G401 (cell line): ENCODE measurements at regions not wholly inside any gene's neighbourhood (a gene's known extent, or its start where the extent isn't known, plus 50 kb on each side); places are given as distances from the start of the nearest gene placed in this dataset.

Experiments
- DNase-seq: peaks from one replicate; pipeline ENCODE4 v3.0.0-alpha.2; 2015; ENCODE audit warnings: low spot score
- in situ Hi-C: cut with HindIII; loops from 2 replicates; pipeline ENCODE4 v1.10.0; 2016; ENCODE audit warnings: low sequenced_read_pairs, mixed read lengths

- in situ Hi-C loops: no loop called here
- no peak for DNase-seq
Observed at GRCh38 chr16:76791151-76791550, 399.8 kb upstream of the MON1B start.

- in situ Hi-C loops: no loop called here
- DNase-seq: no peak
Observed at GRCh38 chr16:76796416-76796815, 394.6 kb upstream of the MON1B start.

GRCh38 chr16:76796978-76797377 is 394.0 kb upstream of the MON1B start:
- DNase-seq: no peak
- in situ Hi-C loops: no loop called here

- in situ Hi-C loops: no loop called here
- DNase-seq: no peak
Observed at GRCh38 chr16:76797457-76797856, 393.5 kb upstream of the MON1B start.

- DNase-seq: no peak
- in situ Hi-C loops: no loop called here
Observed at GRCh38 chr16:76800196-76800595, 390.8 kb upstream of the MON1B start.

GRCh38 chr16:76801357-76801756 is 389.6 kb upstream of the MON1B start:
- DNase-seq: no peak
- in situ Hi-C loops: no loop called here

- in situ Hi-C loops: no loop called here
- no peak for DNase-seq
Observed at GRCh38 chr16:76816475-76816874, 374.5 kb upstream of the MON1B start.

GRCh38 chr16:76818606-76819181 is 372.3 kb upstream of the MON1B start:
- in situ Hi-C loops: no loop called here
- DNase-seq: no peak

- no peak for DNase-seq
- in situ Hi-C loops: no loop called here
Observed at GRCh38 chr16:76819226-76819916, 371.6 kb upstream of the MON1B start.

GRCh38 chr16:76824221-76824620 is 366.8 kb upstream of the MON1B start:
- in situ Hi-C loops: no loop called here
- DNase-seq: no peak

GRCh38 chr16:76824791-76825190 is 366.2 kb upstream of the MON1B start:
- in situ Hi-C loops: no loop called here

GRCh38 chr16:76835339-76835738 is 355.7 kb upstream of the MON1B start:
- DNase-seq: no peak
- in situ Hi-C loops: no loop called here

More at GRCh38 chr16:76824791-76825190, 366.2 kb upstream of the MON1B start:
- no peak for DNase-seq

GRCh38 chr16:76835779-76836300 is 355.1 kb upstream of the MON1B start:
- in situ Hi-C loops: no loop called here
- DNase-seq: no peak

GRCh38 chr16:76837872-76838271 is 353.1 kb upstream of the MON1B start:
- in situ Hi-C loops: no loop called here
- DNase-seq: no peak

- DNase-seq: no peak
- in situ Hi-C loops: no loop called here
Observed at GRCh38 chr16:76854234-76854633, 336.8 kb upstream of the MON1B start.

GRCh38 chr16:76856112-76856511 is 334.9 kb upstream of the MON1B start:
- in situ Hi-C loops: no loop called here
- DNase-seq: no peak

- in situ Hi-C loops: no loop called here
- DNase-seq: no peak
Observed at GRCh38 chr16:76857402-76857801, 333.6 kb upstream of the MON1B start.

- in situ Hi-C loops: no loop called here
- DNase-seq: no peak
Observed at GRCh38 chr16:76862901-76863300, 328.1 kb upstream of the MON1B start.

GRCh38 chr16:76866994-76867393 is 324.0 kb upstream of the MON1B start:
- in situ Hi-C loops: no loop called here
- no peak for DNase-seq

- in situ Hi-C loops: no loop called here
- DNase-seq: no peak
Observed at GRCh38 chr16:76875898-76876297, 315.1 kb upstream of the MON1B start.

GRCh38 chr16:76879420-76879819 is 311.6 kb upstream of the MON1B start:
- DNase-seq: no peak
- in situ Hi-C loops: no loop called here
